ENCODE measurements at regions not wholly inside any gene's neighbourhood (a gene's known extent, or its start where the extent isn't known, plus 50 kb on each side); places are given as distances from the start of the nearest gene placed in this dataset.
"Not testable (repeated sequence)": the region's sequence is repeated elsewhere in the genome, so short reads cannot be mapped to it uniquely, and the experiment has no call there.

DNA sequence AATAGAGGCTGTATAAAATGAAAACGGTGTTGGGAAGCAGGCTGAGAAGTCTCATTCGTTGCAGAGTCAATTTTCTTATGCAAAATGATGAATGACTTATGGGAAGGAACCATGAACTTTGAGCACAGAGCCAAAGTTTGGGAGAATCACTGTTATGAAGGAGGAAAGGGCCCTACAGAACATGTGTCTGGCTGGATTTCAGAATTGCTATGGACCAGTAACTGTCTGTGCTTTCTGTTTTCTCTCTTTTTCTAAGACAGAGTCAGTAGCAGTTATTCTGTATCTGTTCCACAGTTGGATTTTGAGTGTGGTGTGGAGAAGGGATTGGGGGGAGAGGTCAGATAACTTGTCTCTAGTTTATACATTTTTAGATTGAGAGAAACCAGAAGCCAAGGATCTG lies 265.0 kb upstream of the HS3ST1 start:
- DNase-seq (ENCODE audit: low spot score), result no peak
- no peak for ATAC-seq

DNA sequence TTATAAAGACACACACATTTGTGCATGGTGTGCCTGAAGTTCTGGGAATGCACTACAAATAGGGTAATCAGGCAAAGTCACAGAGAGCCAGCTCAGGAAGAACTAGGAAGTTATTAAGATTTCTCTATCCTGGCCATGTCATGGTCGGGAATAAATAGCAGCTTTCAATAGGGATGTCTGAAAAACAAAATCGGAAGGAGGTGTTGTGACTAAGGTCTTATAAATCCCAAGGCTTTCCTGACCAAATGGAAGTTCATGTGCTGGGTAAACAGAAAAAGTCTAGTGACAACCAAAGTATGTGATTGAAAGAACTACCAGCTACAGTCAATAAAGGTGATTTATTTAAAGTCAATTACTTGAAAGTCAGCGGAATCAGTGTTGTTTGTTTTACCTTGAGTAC lies 262.5 kb upstream of the HS3ST1 start:
- no peak for ATAC-seq
- DNase-seq (ENCODE audit: low spot score), result no peak

DNA sequence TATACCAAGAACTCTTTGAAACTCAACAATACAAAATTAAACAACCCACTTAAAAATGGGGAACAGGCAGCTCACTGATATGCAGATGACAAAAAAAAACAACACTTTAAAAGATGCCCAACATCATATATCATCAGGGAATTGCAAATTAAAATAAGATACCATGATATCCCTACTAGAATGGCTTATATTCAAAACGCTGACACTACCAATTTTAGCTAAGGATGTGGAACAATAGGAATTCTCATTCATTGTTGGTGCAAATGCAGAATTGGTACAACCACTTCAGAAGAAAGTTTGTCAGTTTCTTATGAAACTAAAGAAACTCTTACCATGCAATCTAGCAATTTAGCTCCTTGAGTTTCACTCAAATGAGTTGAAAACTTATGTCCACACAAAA lies 259.0 kb upstream of the HS3ST1 start:
- no peak for DNase-seq (ENCODE audit: low spot score)
- no peak for ATAC-seq

DNA sequence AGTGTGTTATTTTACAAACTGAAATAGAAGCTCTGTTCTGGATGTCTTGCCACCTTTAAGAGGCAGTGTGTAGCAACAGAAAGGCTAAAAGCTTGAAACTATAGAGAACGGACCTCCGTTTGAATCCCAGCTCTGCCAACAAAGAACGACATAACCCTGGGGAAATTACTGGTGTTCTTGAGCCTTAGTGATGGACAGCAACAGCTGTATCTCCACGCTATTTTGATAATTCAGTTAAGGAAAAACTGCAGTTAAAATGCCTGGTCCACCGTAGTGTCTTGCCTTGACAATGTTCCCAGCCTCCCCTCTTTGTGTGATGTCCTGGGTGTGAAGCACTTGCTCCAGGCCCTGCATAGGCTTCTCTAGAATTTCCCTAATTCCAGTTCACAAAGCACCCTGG lies 256.8 kb upstream of the HS3ST1 start:
- ATAC-seq (no peak), DNase-seq (ENCODE audit: low spot score) (no peak)

DNA sequence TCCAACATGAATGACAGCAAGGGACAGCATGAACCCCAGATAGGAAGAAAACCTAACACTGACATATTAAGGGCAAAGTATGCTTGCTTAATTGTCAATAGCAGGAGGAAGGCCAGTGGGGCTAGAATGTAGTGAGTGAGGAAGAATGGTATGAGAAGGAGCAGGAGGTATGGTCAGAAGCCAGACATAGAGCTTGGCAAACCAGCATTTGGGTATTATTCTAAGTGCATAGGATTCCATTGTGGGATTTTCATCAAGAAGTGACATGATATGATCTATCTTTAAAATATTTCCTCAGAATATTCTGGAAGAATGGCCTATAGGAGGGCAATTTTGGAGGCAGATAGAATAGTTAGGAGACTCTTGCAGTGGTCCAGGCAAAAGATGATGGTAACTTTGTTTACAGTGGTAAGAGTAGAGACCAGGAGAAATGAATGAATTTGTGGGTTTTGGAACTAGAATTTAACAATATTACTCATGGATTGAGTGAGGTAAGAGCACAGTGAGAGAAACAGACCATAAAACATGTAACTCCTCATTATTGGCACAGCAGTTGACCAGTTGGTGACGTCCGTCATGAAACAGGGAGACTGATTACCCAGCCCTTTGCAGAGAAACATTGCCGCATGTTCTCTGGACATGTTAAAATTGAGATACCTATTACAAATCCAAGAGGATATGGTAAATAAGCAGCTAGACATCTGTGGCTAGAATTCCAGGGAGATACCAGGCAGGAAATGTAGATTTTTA lies 246.5 kb upstream of the HS3ST1 start:
- ATAC-seq (no peak), DNase-seq (ENCODE audit: low spot score) (no peak)

DNA sequence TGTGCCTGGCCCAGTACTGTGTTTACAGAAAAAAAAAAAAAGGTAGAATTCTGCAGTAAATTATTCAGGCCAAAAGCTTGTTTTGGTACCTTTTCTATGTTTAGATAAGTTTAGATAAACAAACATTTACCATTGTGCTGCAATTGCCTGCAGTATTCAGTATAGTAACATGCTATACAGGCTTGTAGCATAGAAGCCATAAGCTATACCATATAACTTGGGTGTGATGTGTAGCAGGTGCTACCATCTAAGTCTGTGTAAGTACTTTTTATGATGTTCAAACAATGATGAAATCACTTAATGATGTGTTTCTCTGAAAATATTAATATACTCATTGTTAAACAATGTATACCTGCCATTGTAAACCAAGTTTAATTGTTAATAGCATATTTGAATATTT lies 241.6 kb upstream of the HS3ST1 start:
- ATAC-seq (no peak), DNase-seq (ENCODE audit: low spot score) (no peak)

DNA sequence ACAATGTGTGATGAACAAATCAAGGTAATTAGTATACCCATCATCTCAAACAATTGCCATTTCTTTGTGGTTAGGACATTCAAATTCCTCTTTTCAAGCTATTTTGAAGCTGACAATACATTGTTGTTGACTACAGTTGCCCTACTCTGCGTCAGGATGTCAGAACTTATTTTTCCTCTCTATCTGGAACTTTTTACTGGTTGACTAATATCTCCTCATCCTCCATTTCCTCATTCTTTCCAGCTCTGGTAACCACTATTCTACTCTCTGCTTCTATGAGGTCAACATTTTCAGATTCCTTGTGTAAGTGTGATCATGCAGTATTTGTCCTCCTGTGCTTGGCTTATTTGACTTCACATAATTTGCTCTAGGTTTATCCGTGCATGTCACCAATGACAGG lies 240.5 kb upstream of the HS3ST1 start:
- ATAC-seq, result no peak
- no peak for DNase-seq (ENCODE audit: low spot score)

DNA sequence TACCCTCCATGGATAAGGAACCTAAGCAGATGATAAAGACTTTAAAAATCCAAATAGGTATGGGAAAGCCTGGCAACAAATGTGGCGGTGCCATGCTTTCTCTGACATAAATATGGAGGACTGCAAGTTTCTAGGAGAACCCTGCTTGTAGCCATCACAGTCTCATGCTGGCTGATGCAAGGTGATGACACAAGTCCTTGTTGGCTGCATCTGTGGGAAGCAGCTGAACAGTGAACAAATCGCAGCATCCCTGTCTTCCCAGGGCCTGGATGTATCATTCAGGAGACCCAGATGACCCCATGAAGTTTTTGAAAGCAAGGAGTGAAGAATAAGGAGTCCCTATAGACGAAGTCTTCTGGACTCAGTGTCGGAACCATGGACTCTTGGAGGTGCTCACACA lies 234.4 kb upstream of the HS3ST1 start:
- DNase-seq (ENCODE audit: low spot score) (no peak), ATAC-seq (no peak)

DNA sequence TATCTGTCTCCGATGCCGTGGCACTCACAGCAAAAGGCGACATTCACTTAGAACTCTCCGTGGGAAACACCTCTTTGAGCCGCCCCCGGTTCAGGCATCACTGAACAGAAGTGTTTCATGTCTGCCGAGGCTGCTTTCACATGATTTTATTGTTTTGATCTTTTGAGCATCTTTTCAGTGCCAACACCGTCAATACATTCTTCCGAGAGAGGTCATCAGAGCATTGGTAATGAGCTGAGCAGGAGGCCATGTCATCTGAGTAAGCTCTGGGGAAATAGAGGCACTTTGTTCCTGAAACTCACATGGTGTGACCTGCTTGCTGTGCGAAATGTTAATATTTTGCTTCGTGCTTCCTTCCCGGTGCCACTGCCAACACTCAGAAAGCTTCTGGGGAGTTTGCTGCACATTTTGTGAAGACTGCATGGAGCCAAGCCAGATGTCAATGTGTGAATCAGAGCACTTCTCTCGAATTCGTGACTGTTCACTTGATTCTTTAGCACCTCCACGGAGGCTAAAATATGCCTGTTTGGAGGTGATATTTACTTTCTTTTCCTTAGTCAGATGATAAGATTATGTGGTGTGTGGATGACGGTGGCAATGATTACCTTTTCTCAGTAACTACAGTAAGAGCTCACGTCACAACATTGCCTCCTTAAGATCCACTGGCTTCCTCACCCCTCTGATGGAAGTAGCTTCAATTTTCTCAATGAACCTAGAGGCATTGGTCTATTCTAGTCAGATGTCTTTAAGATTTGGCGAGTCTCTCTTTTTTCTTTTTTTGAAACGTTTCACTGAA lies 222.3 kb upstream of the HS3ST1 start:
- ATAC-seq, result no peak
- DNase-seq (ENCODE audit: low spot score), result no peak

DNA sequence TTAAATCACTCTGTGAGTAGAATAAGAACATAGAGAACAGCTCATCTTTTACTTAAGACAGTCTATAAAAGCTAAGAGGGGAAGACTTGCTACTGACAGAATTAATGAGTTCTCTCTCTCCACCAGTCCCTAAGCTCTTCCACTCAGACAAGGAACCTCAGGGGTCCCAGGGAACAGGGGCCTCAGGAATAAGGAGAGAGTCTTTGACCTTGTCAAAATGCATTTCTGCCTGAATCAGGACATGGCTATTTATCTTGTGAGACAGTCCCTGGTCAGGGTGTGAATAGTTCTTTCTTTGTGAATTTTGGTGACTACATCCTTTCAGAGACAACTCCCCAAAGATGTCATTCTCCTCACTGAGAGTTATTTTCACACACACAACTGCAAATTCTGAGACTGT lies 218.7 kb upstream of the HS3ST1 start:
- DNase-seq (ENCODE audit: low spot score) (no peak), ATAC-seq (no peak)

DNA sequence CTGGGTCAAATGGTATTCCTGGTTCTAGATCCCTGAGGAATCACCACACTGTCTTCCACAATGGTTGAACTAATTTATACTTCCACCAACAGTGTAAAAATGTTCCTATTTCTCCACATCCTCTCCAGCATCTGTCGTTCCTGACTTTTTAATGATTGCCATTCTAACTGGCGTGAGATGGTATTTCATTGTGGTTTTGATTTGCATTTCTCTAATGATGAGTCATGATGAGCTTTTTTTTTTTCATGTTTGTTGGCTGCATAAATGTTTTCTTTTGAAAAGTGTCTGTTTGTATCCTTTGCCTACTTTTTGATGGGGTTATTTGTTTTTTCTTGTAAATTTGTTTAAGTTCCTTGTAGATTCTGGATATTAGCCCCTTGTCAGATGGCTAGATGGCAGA lies 214.4 kb upstream of the HS3ST1 start:
- not testable (repeated sequence) for ATAC-seq

DNA sequence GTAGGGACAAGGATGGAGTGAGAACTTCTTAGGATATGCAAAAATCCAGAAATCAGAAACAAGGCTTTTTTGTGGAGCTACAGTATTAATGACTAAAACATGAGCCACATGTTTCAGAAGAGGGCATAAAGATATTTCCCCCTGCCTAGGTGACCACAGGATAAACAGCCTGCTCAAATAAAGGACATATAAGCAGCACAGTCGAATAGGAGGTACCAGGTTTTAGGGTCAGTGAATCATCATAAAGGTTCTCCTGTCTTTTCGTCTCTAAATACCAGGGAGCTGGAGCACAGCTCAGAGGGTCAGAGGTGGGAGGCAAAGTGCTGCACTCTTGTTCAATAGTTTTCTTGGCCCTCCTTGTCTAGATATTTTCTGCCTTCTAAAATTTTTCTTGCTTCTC lies 211.9 kb upstream of the HS3ST1 start:
- ATAC-seq (no peak), DNase-seq (ENCODE audit: low spot score) (no peak)

More for the DNA sequence above, 214.4 kb upstream of the HS3ST1 start:
- DNase-seq (ENCODE audit: low spot score), result not testable (repeated sequence)

DNA sequence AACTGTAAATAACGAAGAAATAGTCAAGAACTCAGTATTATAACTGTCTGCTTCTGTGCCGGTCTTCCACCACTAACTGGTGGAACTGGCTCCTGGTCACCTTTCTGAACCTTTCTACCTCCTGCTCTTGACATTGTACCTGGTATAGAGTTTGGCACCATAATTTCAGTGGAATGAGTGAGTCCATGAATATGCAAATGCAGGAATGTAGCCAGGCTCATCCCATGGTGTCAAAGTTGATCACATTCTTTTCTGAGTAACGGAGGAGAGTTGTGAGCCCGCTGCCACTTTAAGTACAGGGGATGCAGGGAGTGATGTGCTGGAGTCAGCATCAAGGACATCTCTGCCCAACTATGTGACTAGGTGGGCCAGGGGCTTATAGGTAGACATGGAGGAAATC lies 207.9 kb upstream of the HS3ST1 start:
- ATAC-seq (no peak), DNase-seq (ENCODE audit: low spot score) (no peak)

DNA sequence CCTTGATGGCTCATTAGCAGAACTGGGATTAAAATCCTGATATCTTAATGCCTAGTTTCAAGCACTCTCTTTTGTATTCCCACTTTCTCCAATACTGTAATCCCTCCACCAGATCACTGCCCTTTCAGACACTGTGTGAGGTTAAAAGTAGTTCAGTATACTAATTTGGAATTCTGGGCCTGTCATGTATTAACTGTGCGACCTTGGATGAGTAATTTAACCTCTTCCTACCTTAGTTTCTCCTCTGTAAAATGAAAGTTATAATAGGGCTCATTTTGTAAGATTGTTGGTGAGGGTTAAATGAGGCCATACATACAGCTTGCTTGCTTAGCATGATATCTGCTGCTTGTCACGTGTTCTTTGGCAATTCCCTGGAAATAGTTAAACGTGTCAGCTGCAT lies 207.3 kb upstream of the HS3ST1 start:
- no peak for DNase-seq (ENCODE audit: low spot score)
- ATAC-seq, result no peak

DNA sequence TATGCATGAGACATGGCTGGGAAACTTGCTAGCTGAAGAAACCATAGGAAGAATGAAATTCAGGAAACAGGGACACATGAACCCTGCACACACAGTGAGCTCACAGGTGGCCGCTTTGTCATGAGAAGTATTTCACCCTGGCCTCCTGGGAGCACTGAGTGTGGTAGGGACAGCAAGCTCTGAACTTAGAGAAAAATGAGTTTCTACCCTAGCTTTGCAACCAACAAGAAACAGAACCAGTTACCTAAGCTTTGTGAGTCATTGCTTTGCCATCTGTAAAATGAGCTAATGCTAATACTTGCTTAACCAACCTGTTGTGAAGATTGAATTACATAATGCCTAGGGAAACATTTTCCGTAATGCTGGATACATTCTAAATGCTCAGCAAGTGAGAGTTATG lies 206.6 kb upstream of the HS3ST1 start:
- DNase-seq (ENCODE audit: low spot score) (no peak), ATAC-seq (no peak)

DNA sequence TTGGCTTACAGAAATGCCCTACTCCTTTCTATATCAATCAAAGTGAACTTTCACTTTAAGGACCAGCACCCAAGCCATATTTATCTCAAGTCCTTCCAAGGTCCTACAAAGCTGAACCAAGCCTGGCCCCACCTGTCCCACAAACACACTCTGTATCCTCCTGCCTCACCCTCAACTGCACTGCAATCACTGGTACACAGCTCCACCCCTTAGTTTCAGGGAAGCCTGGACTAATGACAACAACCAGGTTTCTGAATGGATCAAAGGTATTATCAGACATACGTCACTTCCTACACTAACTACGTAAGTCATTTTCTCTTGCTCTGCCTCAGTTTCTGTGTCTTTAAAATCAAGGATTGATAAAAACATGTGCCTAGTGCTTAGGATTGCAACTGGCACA lies 205.6 kb upstream of the HS3ST1 start:
- no peak for DNase-seq (ENCODE audit: low spot score)
- ATAC-seq, result no peak

DNA sequence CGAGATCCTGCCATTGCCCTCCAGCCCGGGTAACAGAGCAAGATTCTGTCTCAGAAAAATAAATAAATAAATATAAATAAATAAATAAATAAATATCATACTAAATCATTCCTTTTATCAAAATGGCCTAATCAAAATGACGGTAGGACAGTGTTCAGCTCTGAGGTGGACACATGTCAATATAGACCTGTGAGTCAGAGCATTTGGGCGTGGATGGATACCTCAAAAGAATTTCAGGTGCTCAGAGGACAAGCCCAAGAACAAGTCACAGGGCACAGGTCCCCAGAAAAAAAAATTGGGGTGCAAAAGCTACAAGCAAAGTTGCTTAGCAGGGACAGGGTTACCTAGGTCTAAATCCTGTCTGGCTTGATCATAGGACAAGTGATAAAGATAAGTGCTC lies 204.7 kb upstream of the HS3ST1 start:
- ATAC-seq, result no peak

DNA sequence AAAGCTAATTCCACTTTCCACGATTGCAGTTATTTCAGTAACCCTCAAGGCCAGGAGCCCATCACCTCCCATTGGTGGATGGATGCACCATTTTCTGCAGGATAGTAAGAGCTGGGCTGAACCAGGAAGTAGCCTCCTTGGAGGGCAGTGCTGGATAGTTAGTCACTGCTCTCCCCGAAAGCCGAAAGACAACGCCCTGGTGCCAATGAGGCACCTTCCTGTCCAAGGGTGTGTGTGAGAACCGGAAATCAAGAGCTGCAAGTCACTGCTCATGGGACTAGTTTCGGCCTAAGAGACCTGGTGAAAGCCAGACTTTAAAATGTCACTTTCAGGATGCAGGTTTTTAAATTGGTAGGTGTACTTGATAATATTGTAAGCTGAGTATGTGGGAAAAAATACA lies 203.8 kb upstream of the HS3ST1 start:
- no peak for DNase-seq (ENCODE audit: low spot score)
- no peak for ATAC-seq

More for the DNA sequence above, 204.7 kb upstream of the HS3ST1 start:
- DNase-seq (ENCODE audit: low spot score), result no peak

DNA sequence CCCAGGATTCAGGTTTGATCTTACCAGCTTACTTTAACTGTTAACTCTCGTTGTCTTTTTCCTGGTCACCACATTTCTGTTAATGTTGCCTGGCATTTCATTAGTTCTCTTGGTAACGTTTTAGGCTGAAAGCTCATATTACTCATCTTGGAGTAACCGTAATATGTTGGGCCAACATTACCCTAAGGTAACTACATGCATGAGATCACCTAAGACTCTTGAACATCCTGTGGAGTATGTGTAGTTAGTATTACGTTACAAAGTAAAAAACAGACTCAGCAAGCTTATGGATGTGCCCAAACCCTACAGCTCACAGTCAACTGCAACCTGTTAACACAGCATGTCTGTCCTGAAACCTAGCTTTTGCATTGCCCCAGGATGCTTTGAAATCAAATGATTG lies 203.3 kb upstream of the HS3ST1 start:
- ATAC-seq, result no peak

DNA sequence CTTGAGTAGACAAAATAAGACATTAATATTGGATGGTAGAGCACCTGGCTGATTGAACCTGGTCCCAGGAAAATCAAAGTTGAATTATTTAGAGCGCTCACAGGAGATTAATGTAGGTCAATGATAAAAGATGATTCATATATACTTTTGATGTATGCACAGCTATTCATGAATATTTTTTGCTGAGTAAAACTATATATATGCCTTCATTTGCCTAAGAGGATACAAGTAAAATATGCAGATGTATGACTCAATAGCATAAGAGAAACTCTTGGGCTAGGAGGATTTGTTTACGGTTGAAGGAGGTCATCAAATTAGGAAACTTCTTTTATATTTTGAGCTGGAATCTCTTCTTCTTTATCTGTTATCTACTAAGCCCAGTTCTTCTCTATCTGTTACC lies 202.7 kb upstream of the HS3ST1 start:
- ATAC-seq, result no peak
- DNase-seq (ENCODE audit: low spot score), result no peak

More for the DNA sequence above, 203.3 kb upstream of the HS3ST1 start:
- no peak for DNase-seq (ENCODE audit: low spot score)

DNA sequence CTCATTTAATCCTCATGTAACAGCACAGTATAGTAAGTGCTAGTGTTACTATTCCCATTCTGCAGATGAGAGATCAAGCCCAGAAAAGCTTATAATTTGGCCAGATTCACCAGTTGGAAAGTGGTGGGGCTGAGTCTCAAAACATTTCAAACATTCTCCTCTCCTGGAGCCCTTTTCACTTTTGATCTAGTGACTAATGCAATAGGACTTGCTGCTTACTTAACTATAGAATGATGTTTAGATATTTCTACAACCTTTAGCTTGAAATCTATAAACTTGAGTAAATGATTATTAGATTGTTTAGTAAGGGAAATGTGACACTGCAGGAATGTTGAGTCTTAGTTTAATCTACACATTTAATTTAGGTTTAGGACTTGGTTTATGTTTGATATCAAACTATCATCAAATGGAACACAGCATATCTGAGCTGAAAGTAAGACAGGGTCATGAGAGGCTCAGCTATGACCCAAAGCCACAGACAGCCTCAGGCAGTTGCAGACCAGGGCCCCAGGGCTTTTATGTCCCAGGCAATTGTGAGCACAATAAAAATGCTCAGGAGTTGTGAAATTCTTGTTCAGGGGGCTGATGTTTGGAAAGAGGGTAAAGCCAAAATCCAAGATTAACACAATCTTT lies 199.5 kb upstream of the HS3ST1 start:
- no peak for DNase-seq (ENCODE audit: low spot score)
- no peak for ATAC-seq

DNA sequence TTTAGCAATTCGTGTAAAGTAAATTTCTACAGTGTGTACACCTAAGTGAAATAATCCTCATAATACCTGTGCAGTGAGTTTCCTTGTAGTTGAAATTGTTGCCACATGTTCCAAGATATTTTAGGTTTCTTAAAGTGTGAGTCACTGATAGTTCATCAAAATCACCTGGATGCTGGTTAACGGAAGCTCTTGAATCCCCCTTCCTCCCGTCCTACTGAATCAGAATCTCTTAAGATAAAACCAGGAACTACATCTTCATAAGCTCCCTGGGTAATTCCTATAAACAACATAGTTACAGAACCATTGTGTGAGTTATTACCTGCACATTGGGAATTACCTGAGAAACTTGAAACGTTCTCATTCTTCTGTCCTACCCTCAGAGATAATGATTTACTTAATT lies 197.4 kb upstream of the HS3ST1 start:
- ATAC-seq, result no peak
- no peak for DNase-seq (ENCODE audit: low spot score)
